KMS-11 (cell line): ENCODE measurements at regions not wholly inside any gene's neighbourhood (a gene's known extent, or its start where the extent isn't known, plus 50 kb on each side); places are given as distances from the start of the nearest gene placed in this dataset.

Experiments
- H2AFZ ChIP-seq: fragments of 200-600 bp; sonication (generic); 2 replicates; pipeline ENCODE4 v1.6.1; 2016; ENCODE audit warnings: antibody characterized with exemption, mixed run types, low read depth
- H3K27ac ChIP-seq: fragments of 200-600 bp; sonication (generic); 2 replicates; pipeline ENCODE4 v1.6.1; 2016; ENCODE audit warnings: mild to moderate bottlenecking, mixed run types
- H3K27me3 ChIP-seq: fragments of 200-600 bp; sonication (generic); 2 replicates; pipeline ENCODE4 v1.6.1; 2017; ENCODE audit warnings: mild to moderate bottlenecking, low read depth, mixed run types, moderate library complexity; ENCODE audit not compliant: insufficient read depth
- H3K36me3 ChIP-seq: fragments of 200-600 bp; sonication (generic); 2 replicates; pipeline ENCODE4 v1.6.1; 2017; ENCODE audit warnings: mild to moderate bottlenecking, mixed run types; ENCODE audit not compliant: insufficient read depth
- H3K4me1 ChIP-seq: fragments of 200-600 bp; sonication (generic); 2 replicates; pipeline ENCODE4 v1.6.1; 2016; ENCODE audit warnings: mild to moderate bottlenecking, low read depth, mixed run types; ENCODE audit not compliant: poor library complexity, severe bottlenecking
- H3K4me2 ChIP-seq: fragments of 200-600 bp; sonication (generic); 2 replicates; pipeline ENCODE4 v1.7.0; 2016; ENCODE audit warnings: mild to moderate bottlenecking, mixed run types
- H3K4me3 ChIP-seq: fragments of 200-600 bp; sonication (generic); IDR thresholded peaks from 2 replicates; pipeline ENCODE4 v1.6.1; 2017; ENCODE audit warnings: low read depth, low read length, mixed read lengths; ENCODE audit not compliant: insufficient read depth
- H3K79me2 ChIP-seq: fragments of 200-600 bp; sonication (generic); 2 replicates; pipeline ENCODE4 v1.6.1; 2016; ENCODE audit warnings: low read depth, mixed run types; ENCODE audit not compliant: insufficient read depth
- H3K9ac ChIP-seq: fragments of 200-600 bp; sonication (generic); 2 replicates; pipeline ENCODE4 v1.6.1; 2016; ENCODE audit warnings: mild to moderate bottlenecking, mixed run types
- H4K20me1 ChIP-seq: fragments of 200-600 bp; sonication (generic); 2 replicates; pipeline ENCODE4 v1.6.1; 2016; ENCODE audit warnings: mild to moderate bottlenecking, mixed run types; ENCODE audit not compliant: insufficient read depth
- TF ChIP-seq, protein P1 (sequence below): fragments of 200-600 bp; sonication (generic); conservative IDR thresholded peaks from 2 replicates; pipeline ENCODE4 v1.6.1; 2017; ENCODE audit warnings: low read depth, mild to moderate bottlenecking, antibody characterized with exemption, low read length, moderate library complexity, mixed read lengths

DNA sequence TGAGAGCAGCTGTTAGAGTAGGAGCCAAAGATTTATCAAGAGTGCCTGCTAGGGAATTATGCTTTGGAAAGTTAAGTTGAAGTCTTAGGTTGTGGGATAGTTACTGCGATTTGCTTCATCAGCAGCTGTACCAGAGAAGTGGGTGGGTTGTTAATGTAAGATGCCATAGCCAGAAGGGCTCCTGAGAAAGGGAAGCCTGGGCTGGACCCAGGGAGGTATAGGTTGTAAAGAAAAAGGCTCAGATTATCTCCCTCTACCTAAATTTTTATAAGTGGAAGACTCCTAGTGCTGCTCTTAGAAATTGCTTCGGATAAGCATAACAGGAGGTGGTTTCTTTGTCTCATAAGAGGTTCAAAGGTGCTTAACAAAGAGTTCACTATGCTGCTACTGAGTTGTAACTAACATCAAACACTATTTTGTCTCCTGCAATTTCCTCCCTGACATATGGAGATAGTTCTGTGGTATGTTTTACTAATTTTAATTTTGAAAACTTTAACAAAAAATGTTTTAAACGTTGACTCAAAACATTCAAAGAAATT, 356.9 kb downstream of the DTHD1 start:
- no peak overlapping the region for H2AFZ ChIP-seq
- TF ChIP-seq, protein P1, sequence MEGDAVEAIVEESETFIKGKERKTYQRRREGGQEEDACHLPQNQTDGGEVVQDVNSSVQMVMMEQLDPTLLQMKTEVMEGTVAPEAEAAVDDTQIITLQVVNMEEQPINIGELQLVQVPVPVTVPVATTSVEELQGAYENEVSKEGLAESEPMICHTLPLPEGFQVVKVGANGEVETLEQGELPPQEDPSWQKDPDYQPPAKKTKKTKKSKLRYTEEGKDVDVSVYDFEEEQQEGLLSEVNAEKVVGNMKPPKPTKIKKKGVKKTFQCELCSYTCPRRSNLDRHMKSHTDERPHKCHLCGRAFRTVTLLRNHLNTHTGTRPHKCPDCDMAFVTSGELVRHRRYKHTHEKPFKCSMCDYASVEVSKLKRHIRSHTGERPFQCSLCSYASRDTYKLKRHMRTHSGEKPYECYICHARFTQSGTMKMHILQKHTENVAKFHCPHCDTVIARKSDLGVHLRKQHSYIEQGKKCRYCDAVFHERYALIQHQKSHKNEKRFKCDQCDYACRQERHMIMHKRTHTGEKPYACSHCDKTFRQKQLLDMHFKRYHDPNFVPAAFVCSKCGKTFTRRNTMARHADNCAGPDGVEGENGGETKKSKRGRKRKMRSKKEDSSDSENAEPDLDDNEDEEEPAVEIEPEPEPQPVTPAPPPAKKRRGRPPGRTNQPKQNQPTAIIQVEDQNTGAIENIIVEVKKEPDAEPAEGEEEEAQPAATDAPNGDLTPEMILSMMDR = no peak
- H4K20me1 ChIP-seq = no peaks in the 10 kb centered on the region
- H3K4me1 ChIP-seq = no peaks in the 10 kb centered on the region
- no peak overlapping the region for H3K27ac ChIP-seq
- no peaks in the 10 kb centered on the region for H3K79me2 ChIP-seq
- H3K36me3 ChIP-seq = no peaks in the 10 kb centered on the region
- no peak overlapping the region for H3K9ac ChIP-seq
- H3K4me3 ChIP-seq = no peak overlapping the region
- no peaks in the 10 kb centered on the region for H3K27me3 ChIP-seq
- no peak overlapping the region for H3K4me2 ChIP-seq

DNA sequence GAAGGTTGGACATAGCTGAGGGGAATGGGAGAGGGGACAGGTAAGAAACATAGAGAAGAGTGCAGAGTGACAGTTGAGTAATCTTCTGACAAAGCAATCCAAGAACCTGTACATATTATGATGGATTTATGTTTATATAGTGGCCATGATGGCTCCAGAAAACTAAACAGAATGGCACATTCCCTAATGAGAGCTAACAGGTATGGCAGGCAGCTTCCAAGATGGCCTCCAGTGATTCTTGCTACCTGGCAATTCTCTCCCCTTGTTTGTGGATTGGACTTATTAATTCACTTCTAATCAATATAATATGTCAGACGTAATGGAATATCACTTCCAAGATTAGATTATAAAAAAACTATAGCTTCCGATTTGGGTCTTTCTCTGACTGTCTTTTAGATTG, 359.5 kb downstream of the DTHD1 start:
- Histone ChIP-seq H3K27ac (no peak overlapping the region), H3K4me1 (no peaks in the 10 kb centered on the region), H3K4me3 (no peak overlapping the region), H2AFZ (no peak overlapping the region), H3K9ac (no peak overlapping the region), H3K36me3 (no peaks in the 10 kb centered on the region), H3K27me3 (no peaks in the 10 kb centered on the region), H3K4me2 (no peak overlapping the region), H4K20me1 (no peaks in the 10 kb centered on the region), H3K79me2 (no peaks in the 10 kb centered on the region)
- TF ChIP-seq, protein P1 = no peak

DNA sequence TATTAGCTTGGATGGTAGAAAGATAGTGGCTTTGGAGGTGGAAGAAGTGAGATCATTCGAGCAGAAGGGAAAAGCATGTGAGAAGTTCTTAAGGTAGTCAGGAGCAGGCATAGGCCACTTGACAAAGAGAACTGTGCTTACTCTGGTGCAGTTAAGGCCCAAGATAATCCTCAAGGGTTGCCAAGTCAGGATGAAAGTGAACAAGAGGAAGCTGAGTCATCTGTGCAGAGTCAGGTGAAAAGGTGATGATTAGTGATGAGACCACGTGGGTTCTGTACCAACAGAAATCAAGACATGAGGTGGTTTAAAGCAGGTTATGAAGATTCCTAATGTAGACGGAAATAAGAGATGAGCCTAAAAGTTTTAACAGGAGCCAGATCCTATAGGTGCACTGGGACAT, 369.8 kb downstream of the DTHD1 start:
- Histone ChIP-seq H4K20me1 (no peaks in the 10 kb centered on the region), H3K4me1 (no peaks in the 10 kb centered on the region), H3K9ac (no peak overlapping the region), H3K79me2 (no peaks in the 10 kb centered on the region), H3K27ac (no peak overlapping the region), H2AFZ (no peak overlapping the region), H3K36me3 (no peaks in the 10 kb centered on the region), H3K27me3 (no peaks in the 10 kb centered on the region), H3K4me2 (no peak overlapping the region), H3K4me3 (no peak overlapping the region)
- TF ChIP-seq, protein P1 = no peak

DNA sequence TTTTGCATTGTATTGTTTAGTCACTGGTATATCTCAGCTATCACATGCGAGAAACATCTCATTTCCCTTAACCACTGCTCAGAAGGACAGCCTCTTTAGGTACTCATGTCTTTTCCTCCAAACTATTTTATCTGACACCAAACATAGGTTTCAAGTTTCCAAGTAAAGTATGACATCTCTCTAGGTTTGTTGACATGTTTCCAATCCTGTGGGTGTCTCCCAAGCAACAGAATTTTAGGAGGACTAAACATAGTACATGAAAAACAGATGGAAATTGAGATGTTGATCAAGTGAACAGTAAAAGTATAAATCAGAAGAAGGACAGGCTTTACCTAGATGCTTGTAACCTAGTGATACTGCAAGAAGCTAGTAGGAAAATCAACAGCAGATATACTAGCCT, 371.4 kb downstream of the DTHD1 start:
- Histone ChIP-seq H3K4me2 (no peak overlapping the region), H3K4me1 (no peaks in the 10 kb centered on the region), H3K27me3 (no peaks in the 10 kb centered on the region), H3K79me2 (no peaks in the 10 kb centered on the region), H3K36me3 (no peaks in the 10 kb centered on the region), H4K20me1 (no peaks in the 10 kb centered on the region), H2AFZ (no peak overlapping the region), H3K9ac (no peak overlapping the region), H3K4me3 (no peak overlapping the region), H3K27ac (no peak overlapping the region)
- TF ChIP-seq, protein P1 = no peak
